DOHH2 (cell line): ENCODE measurements at regions not wholly inside any gene's neighbourhood (a gene's known extent, or its start where the extent isn't known, plus 50 kb on each side); places are given as distances from the start of the nearest gene placed in this dataset.

ENCODE experiments used
- H3F3A ChIP-seq: fragments of 200-600 bp; sonication (generic), shearing (Covaris generic); 2 replicates; pipeline ENCODE4 v1.6.0; 2016; ENCODE audit warnings: antibody characterized with exemption, mild to moderate bottlenecking; ENCODE audit not compliant: control insufficient read depth, insufficient read depth
- H3K27ac ChIP-seq: fragments of 200-600 bp; sonication (generic); 2 replicates; pipeline ENCODE4 v1.5.1; 2014; ENCODE audit warnings: low read depth, mild to moderate bottlenecking, low read length, moderate library complexity
- H3K27me3 ChIP-seq: fragments of 200-600 bp; sonication (generic); 2 replicates; pipeline ENCODE4 v1.6.1; 2014; ENCODE audit warnings: mild to moderate bottlenecking, low read length, mixed read lengths; ENCODE audit not compliant: control insufficient read depth
- H3K36me3 ChIP-seq: fragments of 200-600 bp; sonication (generic); 2 replicates; pipeline ENCODE4 v1.6.1; 2014; ENCODE audit warnings: mild to moderate bottlenecking, low read length, moderate library complexity, mixed read lengths; ENCODE audit not compliant: control insufficient read depth
- H3K4me1 ChIP-seq: fragments of 200-600 bp; sonication (generic); 2 replicates; pipeline ENCODE4 v1.6.1; 2014; ENCODE audit warnings: mild to moderate bottlenecking, low read length, mixed read lengths; ENCODE audit not compliant: control insufficient read depth
- H3K4me2 ChIP-seq: fragments of 200-600 bp; sonication (generic); 2 replicates; pipeline ENCODE4 v1.6.0; 2014; ENCODE audit warnings: mild to moderate bottlenecking, low read length, moderate library complexity
- H3K4me3 ChIP-seq: fragments of 200-600 bp; sonication (generic); 2 replicates; pipeline ENCODE4 v1.5.1; 2014; ENCODE audit warnings: mild to moderate bottlenecking, low read length, mixed read lengths
- H3K79me2 ChIP-seq: fragments of 200-600 bp; sonication (generic); 2 replicates; pipeline ENCODE4 v1.6.1; 2014; ENCODE audit warnings: mild to moderate bottlenecking, low read length, mixed read lengths; ENCODE audit not compliant: control insufficient read depth
- H3K9me2 ChIP-seq: fragments of 200-600 bp; sonication (generic); replicated peaks from 2 replicates; pipeline ENCODE4 v1.6.1; 2014; ENCODE audit warnings: mild to moderate bottlenecking, low read length, mixed read lengths; ENCODE audit not compliant: control insufficient read depth
- H3K9me3 ChIP-seq: fragments of 200-600 bp; sonication (generic); 2 replicates; pipeline ENCODE4 v1.6.1; 2014; ENCODE audit warnings: antibody characterized with exemption, low read length, mixed read lengths; ENCODE audit not compliant: control insufficient read depth, insufficient read depth
- H4K20me1 ChIP-seq: fragments of 200-600 bp; sonication (generic); 2 replicates; pipeline ENCODE4 v1.6.0; 2014; ENCODE audit warnings: low read depth, mild to moderate bottlenecking, antibody characterized with exemption, low read length, moderate library complexity; ENCODE audit not compliant: control insufficient read depth, insufficient read depth
- CTCF ChIP-seq: fragments of 200-600 bp; sonication (generic); IDR thresholded peaks from one replicate; pipeline ENCODE4 v1.5.1; 2014; ENCODE audit warnings: antibody characterized with exemption, mild to moderate bottlenecking, low read depth, low read length; ENCODE audit not compliant: poor library complexity, severe bottlenecking
- EZH2phosphoT487 ChIP-seq: fragments of 200-600 bp; sonication (generic); IDR thresholded peaks from 2 replicates; pipeline ENCODE4 v1.6.1; 2017; ENCODE audit warnings: borderline replicate concordance, mild to moderate bottlenecking, antibody characterized with exemption, low read length, moderate library complexity, mixed read lengths

- TF ChIP-seq EZH2phosphoT487, result no peak
- TF ChIP-seq CTCF, result no peak
- H3F3A ChIP-seq, result no peaks in the 10 kb centered on the region
- H3K79me2 ChIP-seq, result no peaks in the 10 kb centered on the region
- H3K36me3 ChIP-seq, result no peaks in the 10 kb centered on the region
- no peak overlapping the region for H3K27ac ChIP-seq
- no peaks in the 10 kb centered on the region for H3K4me1 ChIP-seq
- H3K9me3 ChIP-seq, result no peaks in the 10 kb centered on the region
- no peak overlapping the region for H3K4me3 ChIP-seq
- H3K9me2 ChIP-seq, result no peaks in the 10 kb centered on the region
- no peaks in the 10 kb centered on the region for H4K20me1 ChIP-seq
- H3K27me3 ChIP-seq, result no peaks in the 10 kb centered on the region
- no peak overlapping the region for H3K4me2 ChIP-seq
These were observed 226.0 kb upstream of the NETO1 start for GRCh38 chr18:73093687-73094250.

GRCh38 chr18:73088445-73088844 lies 220.7 kb upstream of the NETO1 start:
- Histone ChIP-seq H4K20me1 (no peaks in the 10 kb centered on the region), H3K36me3 (no peaks in the 10 kb centered on the region), H3K79me2 (no peaks in the 10 kb centered on the region), H3K9me2 (no peaks in the 10 kb centered on the region), H3K4me2 (no peak overlapping the region), H3F3A (no peaks in the 10 kb centered on the region), H3K4me1 (peaks cover 6% of the 10 kb centered on the region; the same call in 1 of the 2 replicates), H3K27me3 (no peaks in the 10 kb centered on the region), H3K4me3 (no peak overlapping the region), H3K9me3 (no peaks in the 10 kb centered on the region), H3K27ac (no peak overlapping the region)
- TF ChIP-seq EZH2phosphoT487 (no peak), CTCF (no peak)

- Histone ChIP-seq H3K4me1 (peaks cover 6% of the 10 kb centered on the region; the same call in 1 of the 2 replicates), H3K27ac (no peak overlapping the region), H3K9me2 (no peaks in the 10 kb centered on the region), H3K9me3 (no peaks in the 10 kb centered on the region), H3K36me3 (no peaks in the 10 kb centered on the region), H4K20me1 (no peaks in the 10 kb centered on the region), H3K27me3 (no peaks in the 10 kb centered on the region), H3K4me3 (no peak overlapping the region), H3F3A (no peaks in the 10 kb centered on the region), H3K4me2 (no peak overlapping the region), H3K79me2 (no peaks in the 10 kb centered on the region)
- TF ChIP-seq CTCF, result no peak
- no peak for TF ChIP-seq EZH2phosphoT487
These were observed 219.6 kb upstream of the NETO1 start for GRCh38 chr18:73087282-73087977.
